ENCODE measurements at regions not wholly inside any gene's neighbourhood (a gene's known extent, or its start where the extent isn't known, plus 50 kb on each side); places are given as distances from the start of the nearest gene placed in this dataset.
"Not testable (repeated sequence)": the region's sequence is repeated elsewhere in the genome, so short reads cannot be mapped to it uniquely, and the experiment has no call there.

DNA sequence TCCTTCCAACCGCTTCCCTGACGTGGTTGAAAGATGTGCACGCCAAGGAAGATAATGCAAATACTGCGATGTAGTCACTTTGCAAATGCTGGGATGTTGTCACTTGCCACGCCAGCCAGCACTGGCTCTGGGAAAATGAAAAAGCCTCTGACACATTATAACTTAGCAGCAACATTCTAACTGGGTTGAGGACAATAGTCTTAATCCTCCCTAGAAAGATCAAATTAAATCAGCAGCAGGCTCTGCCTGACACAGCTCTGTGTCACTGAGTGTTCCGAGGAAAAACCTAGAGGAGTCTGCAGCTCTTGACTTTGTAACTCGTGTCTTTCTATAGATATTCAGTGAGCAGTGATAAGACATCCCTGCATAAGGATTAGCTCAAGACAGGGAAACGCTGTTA lies 380.1 kb upstream of the FRG1 start:
- not testable (repeated sequence) for DNase-seq

GRCh38 chr4:189563751-189564150 lies 376.9 kb upstream of the FRG1 start:
- not testable (repeated sequence) for DNase-seq

DNA sequence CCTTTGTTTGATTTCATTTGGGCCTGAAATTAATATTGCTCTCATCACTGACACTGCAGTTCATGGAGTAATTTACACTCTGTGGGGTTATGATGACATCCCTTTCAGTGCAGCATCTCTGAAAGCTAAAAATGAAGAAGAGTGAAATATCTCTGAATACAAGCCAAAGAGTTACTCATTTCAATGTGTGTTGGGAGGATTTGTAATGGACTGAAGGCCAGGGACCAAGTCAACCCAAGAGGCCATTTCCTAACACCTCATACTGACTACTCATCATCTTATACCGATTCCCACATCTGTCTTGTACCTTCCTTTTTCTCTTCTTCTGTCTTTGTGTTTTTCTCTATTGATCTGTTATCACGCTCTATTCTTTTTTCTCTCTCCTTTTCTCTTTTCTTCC lies 374.4 kb upstream of the FRG1 start:
- not testable (repeated sequence) for DNase-seq

DNA sequence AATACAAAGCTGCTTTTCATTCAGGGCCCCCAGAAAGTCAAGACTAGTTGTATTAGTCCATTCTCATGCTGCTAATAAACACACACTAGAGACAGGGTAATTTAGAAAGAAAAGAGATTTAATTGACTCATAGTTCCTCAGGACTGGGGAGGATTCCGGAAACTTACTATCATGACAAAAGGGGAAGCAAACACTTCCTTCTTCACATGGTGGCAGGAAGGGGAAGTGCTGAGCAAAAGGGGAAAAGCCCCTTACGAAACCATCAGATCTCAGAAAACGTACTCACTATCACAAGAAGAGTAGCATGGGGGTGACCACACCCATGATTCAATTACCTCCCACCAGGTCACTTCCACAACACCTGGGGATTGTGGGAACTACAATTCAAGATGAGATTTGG lies 373.8 kb upstream of the FRG1 start:
- not testable (repeated sequence) for DNase-seq

DNA sequence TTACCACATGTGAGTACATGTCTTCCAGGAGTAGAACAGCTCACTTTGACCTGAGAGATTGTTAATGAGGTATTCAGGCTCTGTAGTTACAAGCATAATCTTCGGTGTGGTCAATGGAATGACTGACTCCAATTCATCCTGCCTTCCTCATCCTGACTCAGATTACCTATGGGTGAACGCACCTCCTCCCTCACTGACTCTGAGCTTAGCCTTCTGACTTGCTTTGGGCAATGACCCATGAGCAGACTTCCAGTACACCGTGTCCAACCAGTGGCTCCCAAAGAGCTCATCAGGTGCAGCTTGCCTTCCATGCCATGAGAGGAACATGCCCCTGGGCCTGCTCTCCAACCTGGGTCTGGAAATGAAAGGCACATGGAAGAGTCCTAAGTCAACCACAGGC lies 361.0 kb upstream of the FRG1 start:
- DNase-seq, result not testable (repeated sequence)

- DNase-seq, result not testable (repeated sequence)
These were observed 353.6 kb upstream of the FRG1 start for GRCh38 chr4:189586908-189587632.

- DNase-seq, result not testable (repeated sequence)
These were observed 351.5 kb upstream of the FRG1 start for GRCh38 chr4:189589201-189589600.

- no peak for DNase-seq
These were observed 347.8 kb upstream of the FRG1 start for GRCh38 chr4:189592890-189593289.

DNA sequence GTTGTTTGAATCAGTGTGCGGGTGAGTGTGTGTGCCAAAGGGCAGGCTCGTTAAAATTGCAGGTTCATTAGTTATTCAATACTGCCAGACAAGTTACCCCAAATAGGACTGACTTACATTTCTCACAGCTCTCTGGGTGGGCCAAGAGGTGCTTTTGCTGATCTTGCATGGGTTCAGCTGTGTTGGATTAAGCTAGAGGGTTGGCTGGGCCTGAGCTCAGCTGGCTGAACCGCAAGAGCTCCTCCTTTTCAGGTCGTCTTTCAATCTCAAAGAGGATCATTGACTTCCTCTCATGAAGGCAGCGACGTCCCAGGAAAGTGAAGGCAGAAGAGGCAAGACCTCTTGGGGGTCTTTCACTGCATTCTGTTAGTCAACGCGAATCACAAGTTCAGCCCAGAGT lies 343.3 kb upstream of the FRG1 start:
- no peak for DNase-seq

- no peak for DNase-seq
These were observed 340.4 kb upstream of the FRG1 start for GRCh38 chr4:189600264-189600663.

GRCh38 chr4:189600718-189601435 lies 339.8 kb upstream of the FRG1 start:
- DNase-seq, result no peak

DNA sequence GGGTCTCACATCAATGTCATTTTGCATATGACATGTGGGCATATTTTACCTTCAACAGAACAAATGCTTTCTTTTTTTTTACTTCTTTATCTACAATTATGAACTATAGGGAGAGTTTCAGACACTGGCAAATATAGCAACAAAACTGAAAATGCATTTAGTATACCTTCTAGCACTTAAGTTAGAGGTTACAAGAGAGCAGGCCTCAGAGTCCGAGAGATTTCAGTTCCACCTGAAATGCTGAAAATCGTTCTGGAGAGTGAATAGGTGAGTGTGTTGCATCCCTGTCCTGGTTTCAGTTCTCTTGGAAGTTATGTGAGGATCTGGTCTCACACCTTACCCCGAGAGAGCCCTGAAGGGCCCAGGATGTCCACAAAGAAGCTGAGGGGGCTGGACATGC lies 337.8 kb upstream of the FRG1 start:
- DNase-seq, result not testable (repeated sequence)

GRCh38 chr4:189610571-189610970 lies 330.1 kb upstream of the FRG1 start:
- DNase-seq, result not testable (repeated sequence)

- no peak for DNase-seq
These were observed 327.5 kb upstream of the FRG1 start for GRCh38 chr4:189613207-189613606.

- no peak for DNase-seq
These were observed 325.4 kb upstream of the FRG1 start for GRCh38 chr4:189615217-189615663.

- not testable (repeated sequence) for DNase-seq
These were observed 322.9 kb upstream of the FRG1 start for GRCh38 chr4:189617741-189618140.

GRCh38 chr4:189619441-189620250 lies 321.0 kb upstream of the FRG1 start:
- not testable (repeated sequence) for DNase-seq

DNA sequence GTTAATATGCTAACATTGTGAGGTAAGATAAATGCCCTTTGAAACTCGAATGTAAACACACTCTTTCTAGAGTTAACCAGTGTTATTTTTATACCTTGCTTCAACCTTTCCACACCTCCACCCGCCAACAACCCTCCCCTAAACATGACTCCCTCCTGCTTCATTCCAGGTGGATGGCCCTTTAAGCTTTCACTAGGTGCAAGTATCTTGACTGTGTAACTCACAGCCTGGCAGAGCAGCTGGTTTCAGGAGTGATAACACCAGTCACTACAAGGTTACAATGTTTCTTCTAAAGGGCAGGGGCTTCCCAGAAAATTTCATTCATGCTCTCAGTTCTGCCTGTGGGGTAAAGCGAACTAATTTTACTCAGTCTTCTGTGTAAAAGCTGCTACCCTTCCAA lies 318.1 kb upstream of the FRG1 start:
- DNase-seq, result not testable (repeated sequence)

- not testable (repeated sequence) for DNase-seq
These were observed 313.6 kb upstream of the FRG1 start for GRCh38 chr4:189627041-189627440.

DNA sequence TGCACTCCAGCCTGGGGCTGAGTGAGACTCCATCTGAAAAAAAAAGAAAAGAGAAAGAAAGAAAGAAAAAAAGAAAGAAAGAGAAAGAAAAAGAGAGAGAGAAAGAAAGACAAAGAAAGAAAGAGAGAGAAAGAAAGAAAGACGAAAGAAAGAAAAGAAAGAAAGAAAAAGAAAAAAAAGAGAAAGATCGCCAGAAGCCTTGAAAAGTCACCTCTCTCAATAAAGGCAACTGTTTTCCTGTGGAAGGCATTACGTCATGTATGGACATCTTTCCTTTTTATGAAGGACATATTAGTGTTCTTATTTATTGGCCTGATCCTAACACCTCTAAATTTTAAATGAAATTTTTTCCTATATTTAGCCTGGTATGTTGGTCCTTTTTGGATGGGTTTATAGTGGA lies 310.9 kb upstream of the FRG1 start:
- not testable (repeated sequence) for DNase-seq

DNA sequence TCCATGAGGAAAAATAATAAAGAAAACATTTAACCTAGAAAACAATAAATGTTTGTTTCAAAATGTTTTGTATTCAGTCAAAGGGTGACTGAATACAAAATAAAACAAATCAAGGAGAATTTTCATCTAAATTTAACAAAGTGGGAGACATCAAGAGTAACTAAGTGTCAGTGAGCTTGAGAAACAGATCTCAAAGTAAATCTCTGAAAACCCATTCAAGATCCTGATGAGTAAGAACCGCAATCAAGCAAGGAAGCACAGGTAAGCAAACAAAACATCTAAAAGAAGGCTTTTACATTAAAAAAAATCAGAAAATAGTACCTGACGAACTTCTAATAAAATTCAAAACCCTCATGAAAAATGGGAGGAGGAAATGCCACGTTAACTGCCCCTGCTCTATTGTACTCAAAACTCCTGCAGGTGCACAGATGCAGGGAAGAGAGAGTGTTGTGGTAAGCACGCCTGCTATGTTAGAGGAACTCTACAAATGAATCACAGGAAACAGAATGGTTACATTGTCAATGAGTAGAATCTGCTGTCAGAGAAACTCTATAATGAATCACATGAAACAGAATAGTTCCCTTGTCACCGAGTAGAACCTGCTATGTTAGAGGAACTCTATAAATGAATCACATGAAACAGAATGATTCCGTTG lies 309.6 kb upstream of the FRG1 start:
- not testable (repeated sequence) for DNase-seq

- DNase-seq, result not testable (repeated sequence)
These were observed 309.1 kb upstream of the FRG1 start for GRCh38 chr4:189631568-189631916.

DNA sequence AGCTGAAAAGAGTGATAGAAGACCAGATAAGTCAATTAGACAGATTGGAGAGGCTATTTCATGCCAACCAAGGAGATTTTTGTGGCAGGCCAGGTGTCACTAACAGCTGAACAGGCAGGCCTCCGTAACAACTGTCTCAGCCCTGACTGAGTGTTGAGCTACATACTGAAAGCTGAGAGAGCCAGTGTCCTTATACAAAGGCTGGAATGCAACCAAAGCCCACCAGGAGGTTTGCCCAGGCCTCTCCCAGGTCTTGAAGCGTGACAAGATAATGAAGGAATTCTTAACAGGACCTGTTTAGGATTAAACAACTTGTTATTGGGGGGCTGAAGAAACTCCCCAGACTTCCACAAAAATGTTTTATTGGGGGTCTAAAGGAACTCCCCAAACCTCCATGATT lies 290.2 kb upstream of the FRG1 start:
- not testable (repeated sequence) for DNase-seq

Measured in activated T-cell treated with anti-CD3 and anti-CD28 coated beads for 4 hours (primary cell).